A549 (cell line): ENCODE measurements at regions not wholly inside any gene's neighbourhood (a gene's known extent, or its start where the extent isn't known, plus 50 kb on each side); places are given as distances from the start of the nearest gene placed in this dataset.

Source experiments
- BHLHE40 ChIP-seq: IDR thresholded peaks from 2 replicates; pipeline ENCODE4 v1.6.1; 2012; ENCODE audit warnings: low read depth, low read length, inconsistent platforms
- CBX2 ChIP-seq: fragments of 200-600 bp; sonication (generic); IDR thresholded peaks from 2 replicates; pipeline ENCODE4 v1.6.1; 2016; ENCODE audit warnings: low read depth, mild to moderate bottlenecking, borderline replicate concordance
- CHD2 ChIP-seq: fragments of 150-350 bp; IDR thresholded peaks from 2 replicates; pipeline ENCODE4 v1.6.1; 2014; ENCODE audit warnings: low read length; ENCODE audit not compliant: partially characterized antibody
- ZSCAN20 ChIP-seq: fragments of 250-450 bp; sonication (Bioruptor Pico); IDR thresholded peaks from 2 replicates; pipeline ENCODE4 v1.8.0; 2022; ENCODE audit warnings: mild to moderate bottlenecking, moderate library complexity
- TF ChIP-seq, protein P1 (sequence below): fragments of >200 bp; sonication (Bioruptor Twin); formaldehyde crosslinking; IDR thresholded peaks from 3 replicates; pipeline ENCODE4 v1.5.1; 2016

DNA sequence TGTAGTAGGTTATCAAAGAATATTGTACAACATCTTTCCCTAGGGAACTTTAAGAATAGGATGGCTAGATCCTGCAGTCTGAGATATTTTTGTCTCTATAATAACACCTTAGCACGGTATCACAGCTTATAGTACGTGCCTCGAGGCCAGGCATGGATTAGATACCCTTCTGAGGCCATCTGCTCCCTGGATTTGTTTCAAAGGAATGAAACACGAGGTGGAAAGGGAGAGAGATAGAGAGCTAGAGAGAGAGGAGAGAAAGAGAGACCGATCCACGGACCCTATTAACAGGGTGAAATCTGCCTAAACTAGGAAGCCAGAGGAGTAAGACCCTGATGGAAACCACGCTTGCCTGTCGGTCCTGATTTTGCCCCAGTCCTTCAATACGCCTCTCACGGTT, 92.5 kb downstream of the CD83 start:
- TF ChIP-seq CHD2 (no peak), ZSCAN20 (no peak), CBX2 (no peak), BHLHE40 (no peak)
- TF ChIP-seq, protein P1, sequence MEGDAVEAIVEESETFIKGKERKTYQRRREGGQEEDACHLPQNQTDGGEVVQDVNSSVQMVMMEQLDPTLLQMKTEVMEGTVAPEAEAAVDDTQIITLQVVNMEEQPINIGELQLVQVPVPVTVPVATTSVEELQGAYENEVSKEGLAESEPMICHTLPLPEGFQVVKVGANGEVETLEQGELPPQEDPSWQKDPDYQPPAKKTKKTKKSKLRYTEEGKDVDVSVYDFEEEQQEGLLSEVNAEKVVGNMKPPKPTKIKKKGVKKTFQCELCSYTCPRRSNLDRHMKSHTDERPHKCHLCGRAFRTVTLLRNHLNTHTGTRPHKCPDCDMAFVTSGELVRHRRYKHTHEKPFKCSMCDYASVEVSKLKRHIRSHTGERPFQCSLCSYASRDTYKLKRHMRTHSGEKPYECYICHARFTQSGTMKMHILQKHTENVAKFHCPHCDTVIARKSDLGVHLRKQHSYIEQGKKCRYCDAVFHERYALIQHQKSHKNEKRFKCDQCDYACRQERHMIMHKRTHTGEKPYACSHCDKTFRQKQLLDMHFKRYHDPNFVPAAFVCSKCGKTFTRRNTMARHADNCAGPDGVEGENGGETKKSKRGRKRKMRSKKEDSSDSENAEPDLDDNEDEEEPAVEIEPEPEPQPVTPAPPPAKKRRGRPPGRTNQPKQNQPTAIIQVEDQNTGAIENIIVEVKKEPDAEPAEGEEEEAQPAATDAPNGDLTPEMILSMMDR = no peak
